ENCODE measurements at regions not wholly inside any gene's neighbourhood (a gene's known extent, or its start where the extent isn't known, plus 50 kb on each side); places are given as distances from the start of the nearest gene placed in this dataset.
"Not testable (repeated sequence)": the region's sequence is repeated elsewhere in the genome, so short reads cannot be mapped to it uniquely, and the experiment has no call there.

DNA sequence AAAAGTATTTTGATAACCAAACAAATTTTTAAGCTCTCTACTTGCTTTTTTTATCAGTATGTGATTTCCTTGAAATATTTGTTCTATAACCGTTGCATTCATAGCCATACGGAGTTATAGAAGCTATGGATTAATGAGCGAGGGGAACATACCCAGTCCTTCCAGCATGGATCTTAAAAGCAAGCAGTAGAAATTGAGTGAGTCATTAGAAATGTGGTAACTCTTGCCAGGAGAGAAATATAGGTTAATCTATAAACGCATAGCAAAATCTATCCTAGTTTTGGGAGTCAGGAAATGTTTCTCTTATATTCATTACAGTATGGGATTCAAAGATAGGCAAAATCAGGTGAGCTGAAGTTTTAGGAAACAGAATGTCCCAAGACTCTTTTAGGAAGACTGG is 507.4 kb downstream of the DACH1 start:
- no peaks in the 10 kb centered on the region for H3K36me3 ChIP-seq (ENCODE audit: control insufficient read depth in 2 of 2, extremely low read depth in 1 of 2, insufficient read depth in 1 of 2, low read length in 1 of 2)
- no peak overlapping the region for H3K27ac ChIP-seq (ENCODE audit: low read length)
- ChIA-PET CTCF (interaction anchor here in 1 of 2 donors (0.7 kb wide), 1 partner anchor 25 kb away, joined by 3 read pairs; no protein-coding TSS in a partner anchor), POLR2A (interaction anchor here in 1 of 2 donors (0.6 kb wide), 1 partner anchor 1227 kb away, joined by 3 read pairs; no protein-coding TSS in a partner anchor)
- H3K4me3 ChIP-seq (ENCODE audit: control insufficient read depth in 1 of 2, extremely low read depth in 1 of 2, low read length in 1 of 2): no peak overlapping the region
- H3K27me3 Mint-ChIP-seq: no peaks in the 10 kb centered on the region
- WGBS (ENCODE audit: insufficient coverage): no CpG with 5 or more reads among the region's 4 CpGs
- H3K4me1 ChIP-seq (ENCODE audit: control insufficient read depth in 1 of 2, extremely low read depth in 1 of 2, insufficient read depth in 2 of 2, low read length in 2 of 2): no peaks in the 10 kb centered on the region
- no peaks in the 10 kb centered on the region for H3K27me3 ChIP-seq (replicated peaks in 1 of 2; ENCODE audit: control insufficient read depth in 2 of 2, extremely low read depth in 1 of 2, insufficient read depth in 2 of 2, low read length in 1 of 2)
- H3K9me3 ChIP-seq: no peaks in the 10 kb centered on the region
- H3K4me3 Mint-ChIP-seq: no peak overlapping the region
- no peak for DNase-seq
- peaks cover 0 to 4% (median 3%) of the 10 kb centered on the region in 3 donors for H3K9me3 Mint-ChIP-seq
- H3K36me3 Mint-ChIP-seq: no peaks in the 10 kb centered on the region
- ATAC-seq (replicated peaks in 1 of 4): no peak
- H3K27ac Mint-ChIP-seq: no peak overlapping the region
- H3K4me1 Mint-ChIP-seq: no peaks in the 10 kb centered on the region

- H3K4me1 ChIP-seq (ENCODE audit: control insufficient read depth in 1 of 2, extremely low read depth in 1 of 2, insufficient read depth in 2 of 2, low read length in 2 of 2): no peaks in the 10 kb centered on the region
- Mint-ChIP-seq H3K27me3 (no peaks in the 10 kb centered on the region), H3K9me3 (peaks cover 0 to 4% (median 0%) of the 10 kb centered on the region in 3 donors), H3K27ac (no peak overlapping the region), H3K4me1 (no peaks in the 10 kb centered on the region), H3K4me3 (no peak overlapping the region), H3K36me3 (no peaks in the 10 kb centered on the region)
- no peak overlapping the region for H3K4me3 ChIP-seq (ENCODE audit: control insufficient read depth in 1 of 2, extremely low read depth in 1 of 2, low read length in 1 of 2)
- no peak overlapping the region for H3K27ac ChIP-seq (ENCODE audit: low read length)
- no peaks in the 10 kb centered on the region for H3K9me3 ChIP-seq
- no peak for ATAC-seq (replicated peaks in 1 of 4)
- H3K36me3 ChIP-seq (ENCODE audit: control insufficient read depth in 2 of 2, extremely low read depth in 1 of 2, insufficient read depth in 1 of 2, low read length in 1 of 2): no peaks in the 10 kb centered on the region
- no CpG with 5 or more reads among the region's 1 CpG for WGBS (ENCODE audit: insufficient coverage)
- ChIA-PET POLR2A (no interaction called here), CTCF (no interaction called here)
- H3K27me3 ChIP-seq (replicated peaks in 1 of 2; ENCODE audit: control insufficient read depth in 2 of 2, extremely low read depth in 1 of 2, insufficient read depth in 2 of 2, low read length in 1 of 2): no peaks in the 10 kb centered on the region
- no peak for DNase-seq
Measured at GRCh38 chr13:71358218-71358617, 508.8 kb downstream of the DACH1 start.

DNA sequence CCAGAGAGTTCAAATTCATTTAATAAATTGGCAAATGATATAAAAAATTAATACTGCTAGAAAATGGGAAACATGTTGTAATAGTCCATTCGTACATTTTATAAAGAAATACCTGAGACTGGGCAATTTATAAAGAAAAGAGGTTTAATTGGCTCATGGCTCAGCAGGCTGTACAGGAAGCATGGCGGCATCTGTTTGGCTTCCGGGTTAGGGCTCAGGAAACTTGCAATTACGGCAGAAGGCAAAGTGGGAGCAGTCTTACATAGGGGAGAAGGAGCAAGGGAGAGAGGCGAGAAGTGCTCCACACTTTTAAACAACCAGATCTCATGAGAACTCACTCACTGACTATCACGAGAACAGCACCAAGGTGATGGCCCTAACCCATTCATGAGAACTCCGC is 512.0 kb downstream of the DACH1 start:
- no peaks in the 10 kb centered on the region for H3K36me3 ChIP-seq (ENCODE audit: control insufficient read depth in 2 of 2, extremely low read depth in 1 of 2, insufficient read depth in 1 of 2, low read length in 1 of 2)
- no peak overlapping the region for H3K27ac ChIP-seq (ENCODE audit: low read length)
- Mint-ChIP-seq H3K4me3 (no peak overlapping the region), H3K36me3 (no peaks in the 10 kb centered on the region), H3K4me1 (no peaks in the 10 kb centered on the region), H3K27ac (no peak overlapping the region), H3K9me3 (peaks cover 0 to 4% (median 0%) of the 10 kb centered on the region in 3 donors), H3K27me3 (no peaks in the 10 kb centered on the region)
- H3K4me1 ChIP-seq (ENCODE audit: control insufficient read depth in 1 of 2, extremely low read depth in 1 of 2, insufficient read depth in 2 of 2, low read length in 2 of 2): no peaks in the 10 kb centered on the region
- ChIA-PET POLR2A (no interaction called here), CTCF (no interaction called here)
- no peaks in the 10 kb centered on the region for H3K27me3 ChIP-seq (replicated peaks in 1 of 2; ENCODE audit: control insufficient read depth in 2 of 2, extremely low read depth in 1 of 2, insufficient read depth in 2 of 2, low read length in 1 of 2)
- H3K9me3 ChIP-seq: no peaks in the 10 kb centered on the region
- no peak for ATAC-seq (replicated peaks in 1 of 4)
- DNase-seq: no peak
- no peak overlapping the region for H3K4me3 ChIP-seq (ENCODE audit: control insufficient read depth in 1 of 2, extremely low read depth in 1 of 2, low read length in 1 of 2)
- 80% methylated on average over 1 of the region's 7 CpGs for WGBS (ENCODE audit: insufficient coverage)

DNA sequence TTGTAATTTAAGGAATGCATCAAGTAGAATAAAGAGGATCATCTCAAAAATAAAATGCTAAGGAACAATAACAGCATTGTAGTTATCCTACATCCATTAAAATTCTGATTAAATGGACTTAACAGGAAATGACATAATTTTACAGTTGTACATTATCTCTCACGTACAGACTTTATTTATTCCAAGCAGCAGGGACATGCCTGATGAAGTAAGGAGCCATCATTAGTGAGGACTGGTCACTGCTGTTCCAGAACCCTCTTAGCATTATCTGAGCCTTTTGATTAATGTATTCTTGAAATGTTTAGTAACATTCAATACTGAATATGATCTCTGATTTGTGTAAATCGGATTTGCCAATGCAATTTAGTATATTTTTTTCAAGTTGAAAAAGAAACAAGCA is 516.1 kb downstream of the DACH1 start:
- no CpG with 5 or more reads among the region's 2 CpGs for WGBS (ENCODE audit: insufficient coverage)
- Histone ChIP-seq H3K4me1 (ENCODE audit: control insufficient read depth in 1 of 2, extremely low read depth in 1 of 2, insufficient read depth in 2 of 2, low read length in 2 of 2) (no peaks in the 10 kb centered on the region), H3K4me3 (ENCODE audit: control insufficient read depth in 1 of 2, extremely low read depth in 1 of 2, low read length in 1 of 2) (no peak overlapping the region), H3K9me3 (no peaks in the 10 kb centered on the region), H3K36me3 (ENCODE audit: control insufficient read depth in 2 of 2, extremely low read depth in 1 of 2, insufficient read depth in 1 of 2, low read length in 1 of 2) (no peaks in the 10 kb centered on the region), H3K27ac (ENCODE audit: low read length) (no peak overlapping the region), H3K27me3 (replicated peaks in 1 of 2; ENCODE audit: control insufficient read depth in 2 of 2, extremely low read depth in 1 of 2, insufficient read depth in 2 of 2, low read length in 1 of 2) (no peaks in the 10 kb centered on the region)
- Mint-ChIP-seq H3K4me1 (no peaks in the 10 kb centered on the region), H3K4me3 (no peak overlapping the region), H3K27me3 (no peaks in the 10 kb centered on the region), H3K27ac (no peak overlapping the region), H3K36me3 (no peaks in the 10 kb centered on the region), H3K9me3 (peaks cover 2 to 6% (median 4%) of the 10 kb centered on the region in 3 donors)
- ATAC-seq (replicated peaks in 1 of 4): no peak
- CTCF ChIA-PET: no interaction called here
- no peak for DNase-seq
- POLR2A ChIA-PET: no interaction called here

DNA sequence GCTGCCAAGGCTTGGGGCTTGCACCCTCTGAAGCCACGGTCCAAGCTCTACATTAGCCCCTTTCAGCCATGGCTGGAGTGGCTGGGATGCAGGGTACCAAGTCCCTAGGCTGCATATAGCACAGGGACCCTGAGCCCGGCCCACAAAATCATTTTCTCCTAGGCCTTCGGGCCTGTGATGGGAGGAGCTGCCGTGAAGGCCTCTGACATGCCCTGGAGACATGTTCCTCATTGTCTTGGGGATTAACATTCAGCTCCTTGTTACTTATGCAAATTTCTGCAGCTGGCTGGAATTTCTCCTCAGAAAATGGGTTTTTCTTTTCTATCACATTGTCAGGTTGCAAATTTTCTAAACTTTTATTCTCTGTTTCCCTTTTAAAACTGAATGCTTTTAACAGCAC is 521.1 kb downstream of the DACH1 start:
- not testable (repeated sequence) for ATAC-seq (replicated peaks in 1 of 4); H3K27ac Mint-ChIP-seq; H3K36me3 ChIP-seq (ENCODE audit: control insufficient read depth in 2 of 2, extremely low read depth in 1 of 2, insufficient read depth in 1 of 2, low read length in 1 of 2)

DNA sequence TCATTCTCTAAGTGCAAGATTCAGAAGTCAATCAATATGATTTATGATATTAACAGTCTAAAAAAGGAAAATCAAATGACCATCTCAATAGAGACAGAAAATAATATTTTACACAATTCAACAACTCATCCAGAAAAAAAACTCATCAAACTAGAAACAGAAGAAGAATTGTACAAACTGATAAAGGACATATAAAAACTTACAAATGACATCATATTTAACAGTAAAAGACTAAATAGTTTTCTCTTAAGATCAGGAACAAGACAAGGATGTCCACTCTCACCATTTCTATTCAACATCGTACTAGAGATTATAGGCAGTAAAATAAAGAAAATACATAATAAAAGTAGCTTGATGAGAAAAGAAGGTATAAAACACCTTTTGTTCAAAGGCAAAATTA is 527.3 kb downstream of the DACH1 start:
- Histone ChIP-seq H3K27ac (ENCODE audit: low read length) (no peak overlapping the region), H3K27me3 (replicated peaks in 1 of 2; ENCODE audit: control insufficient read depth in 2 of 2, extremely low read depth in 1 of 2, insufficient read depth in 2 of 2, low read length in 1 of 2) (no peaks in the 10 kb centered on the region), H3K4me1 (ENCODE audit: control insufficient read depth in 1 of 2, extremely low read depth in 1 of 2, insufficient read depth in 2 of 2, low read length in 2 of 2) (no peaks in the 10 kb centered on the region), H3K4me3 (ENCODE audit: control insufficient read depth in 1 of 2, extremely low read depth in 1 of 2, low read length in 1 of 2) (no peak overlapping the region), H3K36me3 (ENCODE audit: control insufficient read depth in 2 of 2, extremely low read depth in 1 of 2, insufficient read depth in 1 of 2, low read length in 1 of 2) (no peaks in the 10 kb centered on the region), H3K9me3 (no peaks in the 10 kb centered on the region)
- H3K27me3 Mint-ChIP-seq: no peaks in the 10 kb centered on the region
- no peaks in the 10 kb centered on the region for H3K9me3 Mint-ChIP-seq
- no CpG with 5 or more reads among the region's 1 CpG for WGBS (ENCODE audit: insufficient coverage)
- H3K4me1 Mint-ChIP-seq: no peaks in the 10 kb centered on the region
- POLR2A ChIA-PET: no interaction called here
- H3K36me3 Mint-ChIP-seq: no peaks in the 10 kb centered on the region
- ATAC-seq (replicated peaks in 1 of 4) (no peak), DNase-seq (no peak)
- CTCF ChIA-PET: no interaction called here
- H3K4me3 Mint-ChIP-seq: no peak overlapping the region
- H3K27ac Mint-ChIP-seq: no peak overlapping the region

More for the DNA sequence above, 521.1 kb downstream of the DACH1 start:
- H3K4me1 ChIP-seq (ENCODE audit: control insufficient read depth in 1 of 2, extremely low read depth in 1 of 2, insufficient read depth in 2 of 2, low read length in 2 of 2); POLR2A ChIA-PET; H3K36me3 Mint-ChIP-seq; H3K9me3 Mint-ChIP-seq; H3K4me3 ChIP-seq (ENCODE audit: control insufficient read depth in 1 of 2, extremely low read depth in 1 of 2, low read length in 1 of 2); H3K27me3 ChIP-seq (replicated peaks in 1 of 2; ENCODE audit: control insufficient read depth in 2 of 2, extremely low read depth in 1 of 2, insufficient read depth in 2 of 2, low read length in 1 of 2); H3K4me1 Mint-ChIP-seq; H3K27me3 Mint-ChIP-seq; CTCF ChIA-PET; H3K9me3 ChIP-seq; H3K27ac ChIP-seq (ENCODE audit: low read length); H3K4me3 Mint-ChIP-seq; DNase-seq: not testable (repeated sequence)
- WGBS (ENCODE audit: insufficient coverage): 73% methylated on average over 3 of the region's 4 CpGs

- WGBS (ENCODE audit: insufficient coverage): no CpG with 5 or more reads among the region's 1 CpG
- DNase-seq (no peak), ATAC-seq (replicated peaks in 1 of 4) (no peak)
- Mint-ChIP-seq H3K27ac (no peak overlapping the region), H3K4me1 (no peaks in the 10 kb centered on the region), H3K4me3 (no peak overlapping the region), H3K36me3 (no peaks in the 10 kb centered on the region), H3K27me3 (no peaks in the 10 kb centered on the region), H3K9me3 (no peaks in the 10 kb centered on the region)
- no peaks in the 10 kb centered on the region for H3K36me3 ChIP-seq (ENCODE audit: control insufficient read depth in 2 of 2, extremely low read depth in 1 of 2, insufficient read depth in 1 of 2, low read length in 1 of 2)
- H3K4me1 ChIP-seq (ENCODE audit: control insufficient read depth in 1 of 2, extremely low read depth in 1 of 2, insufficient read depth in 2 of 2, low read length in 2 of 2): no peaks in the 10 kb centered on the region
- ChIA-PET POLR2A (no interaction called here), CTCF (no interaction called here)
- H3K9me3 ChIP-seq: no peaks in the 10 kb centered on the region
- no peak overlapping the region for H3K4me3 ChIP-seq (ENCODE audit: control insufficient read depth in 1 of 2, extremely low read depth in 1 of 2, low read length in 1 of 2)
- no peak overlapping the region for H3K27ac ChIP-seq (ENCODE audit: low read length)
- no peaks in the 10 kb centered on the region for H3K27me3 ChIP-seq (replicated peaks in 1 of 2; ENCODE audit: control insufficient read depth in 2 of 2, extremely low read depth in 1 of 2, insufficient read depth in 2 of 2, low read length in 1 of 2)
Measured at GRCh38 chr13:71339005-71339404, 528.0 kb downstream of the DACH1 start.
